Mesenchymal stem cell (in vitro differentiated cells and primary cell): ENCODE measurements at regions not wholly inside any gene's neighbourhood (a gene's known extent, or its start where the extent isn't known, plus 50 kb on each side); places are given as distances from the start of the nearest gene placed in this dataset.

ENCODE experiments used
- DNase-seq: peaks from one replicate; pipeline ENCODE4 v3.0.0-alpha.2; 2013
- H2AFZ ChIP-seq: one replicate; pipeline ENCODE4 v1.6.1; 2013; ENCODE audit warnings: low read depth, mild to moderate bottlenecking, control low read depth, inconsistent platforms, low read length, moderate library complexity
- H2AK5ac ChIP-seq: 2 replicates; pipeline ENCODE4 v1.6.1; 2013; ENCODE audit warnings: low read length, moderate library complexity, mild to moderate bottlenecking, inconsistent platforms; ENCODE audit not compliant: severe bottlenecking
- H2BK120ac ChIP-seq: one replicate; pipeline ENCODE4 v1.6.1; 2013; ENCODE audit warnings: low read depth, mild to moderate bottlenecking, inconsistent platforms, low read length, moderate library complexity
- H2BK12ac ChIP-seq, 2 experiments: one replicate each; pipeline ENCODE4 v1.6.1; 2013; ENCODE audit warnings: inconsistent platforms in 2 of 2, low read length in 2 of 2, mild to moderate bottlenecking in 2 of 2, moderate library complexity in 2 of 2, control low read depth in 1 of 2
- H2BK15ac ChIP-seq: one replicate; pipeline ENCODE4 v1.6.1; 2013; ENCODE audit warnings: mild to moderate bottlenecking, low read depth, inconsistent platforms; ENCODE audit not compliant: poor library complexity, severe bottlenecking
- H2BK5ac ChIP-seq: 2 replicates; pipeline ENCODE4 v1.6.1; 2013; ENCODE audit warnings: low read depth, mild to moderate bottlenecking, low read length, control low read depth, inconsistent platforms; ENCODE audit not compliant: poor library complexity, severe bottlenecking
- H3K14ac ChIP-seq, 2 experiments: one replicate each; pipeline ENCODE4 v1.6.1; 2013; ENCODE audit warnings: inconsistent platforms in 2 of 2, low read length in 2 of 2, control low read depth in 1 of 2, mild to moderate bottlenecking in 1 of 2, moderate library complexity in 1 of 2
- H3K18ac ChIP-seq, 2 experiments: one replicate each; pipeline ENCODE4 v1.6.1; 2013; ENCODE audit warnings: inconsistent platforms in 2 of 2, low read length in 2 of 2, control low read depth in 1 of 2, low read depth in 1 of 2, mild to moderate bottlenecking in 1 of 2
- H3K23ac ChIP-seq, 2 experiments: one replicate each; pipeline ENCODE4 v1.6.1; 2013; ENCODE audit warnings: inconsistent platforms in 2 of 2, low read length in 2 of 2, mild to moderate bottlenecking in 2 of 2, moderate library complexity in 2 of 2, control low read depth in 1 of 2
- H3K27ac ChIP-seq: 2 replicates; pipeline ENCODE4 v1.5.1; 2013; ENCODE audit warnings: mild to moderate bottlenecking, moderate library complexity, low read length, control low read depth, inconsistent platforms; ENCODE audit not compliant: poor library complexity, severe bottlenecking
- H3K27me3 ChIP-seq, 2 experiments: 2 replicates each; pipeline versions ENCODE4 v1.6.1 to v1.7.0; 2013; ENCODE audit warnings: low read length in 2 of 2, mild to moderate bottlenecking in 2 of 2, moderate library complexity in 2 of 2, control low read depth in 1 of 2, inconsistent platforms in 1 of 2; ENCODE audit not compliant: control insufficient read depth in 1 of 2, insufficient read depth in 1 of 2
- H3K36me3 ChIP-seq, 2 experiments: 2 replicates each; pipeline versions ENCODE4 v1.6.1 to v1.7.0; 2013; ENCODE audit warnings: low read length in 2 of 2, control low read depth in 1 of 2, inconsistent platforms in 1 of 2, low read depth in 1 of 2, mild to moderate bottlenecking in 1 of 2; ENCODE audit not compliant: insufficient read depth in 2 of 2, control insufficient read depth in 1 of 2
- H3K4ac ChIP-seq, 2 experiments: one replicate each; pipeline ENCODE4 v1.6.1; 2013; ENCODE audit warnings: inconsistent platforms in 2 of 2, low read length in 2 of 2, mild to moderate bottlenecking in 2 of 2, moderate library complexity in 2 of 2, control low read depth in 1 of 2, low read depth in 1 of 2
- H3K4me1 ChIP-seq: 2 replicates; pipeline ENCODE4 v1.6.1; 2013; ENCODE audit warnings: low read depth, low read length, control low read depth; ENCODE audit not compliant: control insufficient read depth, insufficient read depth
- H3K4me2 ChIP-seq: 2 replicates; pipeline ENCODE4 v1.6.1; 2013; ENCODE audit warnings: low read length, mild to moderate bottlenecking, inconsistent platforms; ENCODE audit not compliant: poor library complexity, severe bottlenecking
- H3K4me3 ChIP-seq, 2 experiments: 2 replicates each; pipeline versions ENCODE4 v1.5.1 to v1.7.0; 2013; ENCODE audit warnings: low read length in 2 of 2, mild to moderate bottlenecking in 2 of 2, control low read depth in 1 of 2, low read depth in 1 of 2; ENCODE audit not compliant: insufficient read depth in 1 of 2
- H3K79me1 ChIP-seq: replicated peaks from 2 replicates; pipeline ENCODE4 v1.6.1; 2013; ENCODE audit warnings: mild to moderate bottlenecking, control low read depth, low read length, inconsistent platforms; ENCODE audit not compliant: poor library complexity, severe bottlenecking
- H3K9ac ChIP-seq: 2 replicates; pipeline ENCODE4 v1.7.0; 2013; ENCODE audit warnings: mild to moderate bottlenecking, low read length, moderate library complexity
- H3K9me3 ChIP-seq: 2 replicates; pipeline ENCODE4 v1.7.0; 2013; ENCODE audit warnings: mild to moderate bottlenecking, low read length; ENCODE audit not compliant: control insufficient read depth
- H4K8ac ChIP-seq: one replicate; pipeline ENCODE4 v1.6.1; 2013; ENCODE audit warnings: inconsistent platforms, mild to moderate bottlenecking, low read length, moderate library complexity
- H4K91ac ChIP-seq: one replicate; pipeline ENCODE4 v1.6.1; 2013; ENCODE audit warnings: mild to moderate bottlenecking, low read length, inconsistent platforms
- WGBS: methylation state at CpG from one replicate; pipeline ENCODE4 v1.1.7; 2013; ENCODE audit warnings: mixed read lengths; 5-methylcytosine and 5-hydroxymethylcytosine counted together

GRCh38 chr5:145360936-145361335, 474.2 kb downstream of the PRELID2 start:
- Histone ChIP-seq H4K91ac (no peak overlapping the region), H3K36me3 (no peaks in the 10 kb centered on the region), H3K4me3 (no peak overlapping the region), H3K9ac (no peak overlapping the region), H3K4me1 (peaks cover 2% of the 10 kb centered on the region), H4K8ac (no peak overlapping the region), H3K18ac (no peak overlapping the region), H2BK15ac (no peak overlapping the region), H2AFZ (no peak overlapping the region), H2BK12ac (peak overlapping the region in 1 of 2 experiments; percentile 5), H3K9me3 (no peaks in the 10 kb centered on the region), H2BK120ac (no peak overlapping the region), H3K27ac (peak overlapping the region; percentile 44), H3K27me3 (no peaks in the 10 kb centered on the region), H3K14ac (no peak overlapping the region), H3K79me1 (no peaks in the 10 kb centered on the region), H3K4me2 (no peak overlapping the region), H3K4ac (no peak overlapping the region), H3K23ac (no peak overlapping the region), H2AK5ac (no peak overlapping the region), H2BK5ac (no peak overlapping the region)
- no peak for DNase-seq

- H3K27me3 ChIP-seq: no peaks in the 10 kb centered on the region
Observed at GRCh38 chr5:145350513-145350912, 484.6 kb downstream of the PRELID2 start.

GRCh38 chr5:145347026-145347616, 488.0 kb downstream of the PRELID2 start:
- H4K8ac ChIP-seq: no peak overlapping the region
- H3K9me3 ChIP-seq: peaks cover 2% of the 10 kb centered on the region
- H3K36me3 ChIP-seq: no peaks in the 10 kb centered on the region
- H2AFZ ChIP-seq: no peak overlapping the region
- DNase-seq: peak; percentile 74
- no peak overlapping the region for H3K9ac ChIP-seq
- H3K18ac ChIP-seq: no peak overlapping the region
- H3K4me2 ChIP-seq: no peak overlapping the region
- H3K4ac ChIP-seq: no peak overlapping the region
- no peak overlapping the region for H3K23ac ChIP-seq
- no peak overlapping the region for H3K14ac ChIP-seq
- H2BK12ac ChIP-seq: no peak overlapping the region
- H3K4me1 ChIP-seq: no peaks in the 10 kb centered on the region
- H3K79me1 ChIP-seq: no peaks in the 10 kb centered on the region
- no peak overlapping the region for H4K91ac ChIP-seq
- H2BK15ac ChIP-seq: no peak overlapping the region
- H3K27me3 ChIP-seq: no peaks in the 10 kb centered on the region
- H2BK120ac ChIP-seq: no peak overlapping the region
- no peak overlapping the region for H2AK5ac ChIP-seq
- H3K4me3 ChIP-seq: no peak overlapping the region
- peak overlapping the region; percentile 47 for H3K27ac ChIP-seq
- no peak overlapping the region for H2BK5ac ChIP-seq
- 79% methylated on average over 3 of the region's 4 CpGs for WGBS

More at GRCh38 chr5:145350513-145350912, 484.6 kb downstream of the PRELID2 start:
- Histone ChIP-seq H4K8ac (no peak overlapping the region), H3K9ac (no peak overlapping the region), H2BK120ac (no peak overlapping the region), H4K91ac (no peak overlapping the region), H2BK15ac (no peak overlapping the region), H3K23ac (no peak overlapping the region), H3K9me3 (no peaks in the 10 kb centered on the region), H3K18ac (no peak overlapping the region), H2AK5ac (no peak overlapping the region), H3K4ac (no peak overlapping the region), H3K4me1 (no peaks in the 10 kb centered on the region), H3K79me1 (no peaks in the 10 kb centered on the region), H3K27ac (no peak overlapping the region), H3K4me3 (no peak overlapping the region), H2BK12ac (no peak overlapping the region), H3K4me2 (no peak overlapping the region), H3K14ac (no peak overlapping the region), H2AFZ (no peak overlapping the region), H2BK5ac (no peak overlapping the region), H3K36me3 (no peaks in the 10 kb centered on the region)
- no CpG with 5 or more reads among the region's 1 CpG for WGBS
- DNase-seq: no peak

GRCh38 chr5:145345511-145346287, 489.4 kb downstream of the PRELID2 start:
- Histone ChIP-seq H3K27ac (peak overlapping the region; percentile 26), H2AFZ (no peak overlapping the region), H3K14ac (no peak overlapping the region), H2BK5ac (no peak overlapping the region), H3K23ac (no peak overlapping the region), H2BK15ac (no peak overlapping the region), H2BK120ac (peak overlapping the region; percentile 34), H3K4ac (no peak overlapping the region), H2AK5ac (no peak overlapping the region), H4K8ac (no peak overlapping the region), H3K27me3 (no peaks in the 10 kb centered on the region), H3K9ac (no peak overlapping the region), H3K79me1 (no peaks in the 10 kb centered on the region), H3K4me3 (no peak overlapping the region), H3K4me2 (no peak overlapping the region), H3K9me3 (peaks cover 6% of the 10 kb centered on the region), H2BK12ac (no peak overlapping the region), H3K4me1 (no peaks in the 10 kb centered on the region), H4K91ac (no peak overlapping the region), H3K18ac (no peak overlapping the region), H3K36me3 (no peaks in the 10 kb centered on the region)
- DNase-seq: peak; percentile 29
- WGBS: 93% methylated on average over 3 of the region's 3 CpGs
